ENCODE measurements at regions not wholly inside any gene's neighbourhood (a gene's known extent, or its start where the extent isn't known, plus 50 kb on each side); places are given as distances from the start of the nearest gene placed in this dataset.

- H3K4me1 ChIP-seq (ENCODE audit: insufficient read depth, low read length): no peaks in the 10 kb centered on the region
- no peak overlapping the region for H3K27ac ChIP-seq (ENCODE audit: low read length)
- no peaks in the 10 kb centered on the region for H3K27me3 ChIP-seq (ENCODE audit: insufficient read depth, low read length, poor library complexity)
- H3K79me2 ChIP-seq (ENCODE audit: insufficient read depth, low read length): no peaks in the 10 kb centered on the region
- H3K36me3 ChIP-seq (ENCODE audit: insufficient read depth, low read length): no peaks in the 10 kb centered on the region
- ATAC-seq (ENCODE audit: insufficient read depth, low read depth): no peak
- no peak overlapping the region for H3K4me3 ChIP-seq (ENCODE audit: low read depth in 1 of 2, low read length in 2 of 2)
- no peak for TF ChIP-seq EZH2 (IDR thresholded peaks at IDR 0.05; ENCODE audit: borderline replicate concordance, low read depth, low read length, severe bottlenecking)
- TF ChIP-seq, protein P1, sequence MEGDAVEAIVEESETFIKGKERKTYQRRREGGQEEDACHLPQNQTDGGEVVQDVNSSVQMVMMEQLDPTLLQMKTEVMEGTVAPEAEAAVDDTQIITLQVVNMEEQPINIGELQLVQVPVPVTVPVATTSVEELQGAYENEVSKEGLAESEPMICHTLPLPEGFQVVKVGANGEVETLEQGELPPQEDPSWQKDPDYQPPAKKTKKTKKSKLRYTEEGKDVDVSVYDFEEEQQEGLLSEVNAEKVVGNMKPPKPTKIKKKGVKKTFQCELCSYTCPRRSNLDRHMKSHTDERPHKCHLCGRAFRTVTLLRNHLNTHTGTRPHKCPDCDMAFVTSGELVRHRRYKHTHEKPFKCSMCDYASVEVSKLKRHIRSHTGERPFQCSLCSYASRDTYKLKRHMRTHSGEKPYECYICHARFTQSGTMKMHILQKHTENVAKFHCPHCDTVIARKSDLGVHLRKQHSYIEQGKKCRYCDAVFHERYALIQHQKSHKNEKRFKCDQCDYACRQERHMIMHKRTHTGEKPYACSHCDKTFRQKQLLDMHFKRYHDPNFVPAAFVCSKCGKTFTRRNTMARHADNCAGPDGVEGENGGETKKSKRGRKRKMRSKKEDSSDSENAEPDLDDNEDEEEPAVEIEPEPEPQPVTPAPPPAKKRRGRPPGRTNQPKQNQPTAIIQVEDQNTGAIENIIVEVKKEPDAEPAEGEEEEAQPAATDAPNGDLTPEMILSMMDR (IDR thresholded peaks at IDR 0.05; ENCODE audit: borderline replicate concordance, extremely low read depth, low read length, poor library complexity, severe bottlenecking): no peak
- no peaks in the 10 kb centered on the region for H3K9me3 ChIP-seq (ENCODE audit: insufficient read depth, low read length, severe bottlenecking)
- no peaks in the 10 kb centered on the region for H4K20me1 ChIP-seq (ENCODE audit: insufficient read depth, low read length)
- no peak overlapping the region for H3K9ac ChIP-seq (ENCODE audit: low read depth, low read length)
- no peak overlapping the region for H3K4me2 ChIP-seq (ENCODE audit: insufficient read depth, low read length)
- DNase-seq: no peak
- H2AFZ ChIP-seq (ENCODE audit: low read depth, low read length): no peak overlapping the region
These were observed 808.4 kb downstream of the BCL11A start for GRCh38 chr2:59745085-59745484.

GRCh38 chr2:59744436-59744835 is 809.0 kb downstream of the BCL11A start:
- Histone ChIP-seq H3K4me1 (ENCODE audit: insufficient read depth, low read length) (no peaks in the 10 kb centered on the region), H3K36me3 (ENCODE audit: insufficient read depth, low read length) (no peaks in the 10 kb centered on the region)
- no peak for DNase-seq

DNA sequence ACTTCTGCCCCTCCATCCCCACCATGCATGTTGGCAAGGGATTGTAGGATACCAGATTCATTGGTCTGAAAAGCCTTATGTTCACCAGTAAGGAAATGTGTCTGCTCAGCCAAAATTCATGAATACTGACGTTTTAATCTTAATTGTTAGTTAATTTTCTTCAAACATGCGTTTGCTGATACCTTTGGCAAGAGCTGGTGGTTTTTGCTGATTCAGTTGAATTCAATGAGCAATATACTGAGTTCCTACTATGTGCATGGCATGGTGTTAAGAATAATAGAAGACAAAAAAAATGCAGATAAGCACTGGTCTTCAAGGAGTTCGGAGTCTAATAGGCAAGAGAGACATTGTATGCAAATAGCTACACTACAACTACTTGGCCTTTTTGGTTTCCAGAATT is 811.6 kb downstream of the BCL11A start:
- ATAC-seq (ENCODE audit: insufficient read depth, low read depth) (no peak), DNase-seq (no peak)
- Histone ChIP-seq H3K27me3 (ENCODE audit: insufficient read depth, low read length, poor library complexity) (no peaks in the 10 kb centered on the region), H3K79me2 (ENCODE audit: insufficient read depth, low read length) (no peaks in the 10 kb centered on the region), H3K9me3 (ENCODE audit: insufficient read depth, low read length, severe bottlenecking) (no peaks in the 10 kb centered on the region), H4K20me1 (ENCODE audit: insufficient read depth, low read length) (no peaks in the 10 kb centered on the region), H3K9ac (ENCODE audit: low read depth, low read length) (no peak overlapping the region), H3K4me1 (ENCODE audit: insufficient read depth, low read length) (no peaks in the 10 kb centered on the region), H3K4me2 (ENCODE audit: insufficient read depth, low read length) (no peak overlapping the region), H2AFZ (ENCODE audit: low read depth, low read length) (no peak overlapping the region), H3K27ac (ENCODE audit: low read length) (no peak overlapping the region), H3K4me3 (ENCODE audit: low read depth in 1 of 2, low read length in 2 of 2) (no peak overlapping the region), H3K36me3 (ENCODE audit: insufficient read depth, low read length) (no peaks in the 10 kb centered on the region)
- no peak for TF ChIP-seq EZH2 (IDR thresholded peaks at IDR 0.05; ENCODE audit: borderline replicate concordance, low read depth, low read length, severe bottlenecking)
- TF ChIP-seq, protein P1 (IDR thresholded peaks at IDR 0.05; ENCODE audit: borderline replicate concordance, extremely low read depth, low read length, poor library complexity, severe bottlenecking): no peak

More at GRCh38 chr2:59744436-59744835, 809.0 kb downstream of the BCL11A start:
- Histone ChIP-seq H3K9me3 (ENCODE audit: insufficient read depth, low read length, severe bottlenecking) (no peaks in the 10 kb centered on the region), H3K4me2 (ENCODE audit: insufficient read depth, low read length) (no peak overlapping the region), H3K79me2 (ENCODE audit: insufficient read depth, low read length) (no peaks in the 10 kb centered on the region), H3K9ac (ENCODE audit: low read depth, low read length) (no peak overlapping the region), H3K27ac (ENCODE audit: low read length) (no peak overlapping the region), H3K4me3 (ENCODE audit: low read depth in 1 of 2, low read length in 2 of 2) (no peak overlapping the region), H2AFZ (ENCODE audit: low read depth, low read length) (no peak overlapping the region), H4K20me1 (ENCODE audit: insufficient read depth, low read length) (no peaks in the 10 kb centered on the region), H3K27me3 (ENCODE audit: insufficient read depth, low read length, poor library complexity) (no peaks in the 10 kb centered on the region)
- TF ChIP-seq EZH2 (IDR thresholded peaks at IDR 0.05; ENCODE audit: borderline replicate concordance, low read depth, low read length, severe bottlenecking): no peak
- TF ChIP-seq, protein P1 (IDR thresholded peaks at IDR 0.05; ENCODE audit: borderline replicate concordance, extremely low read depth, low read length, poor library complexity, severe bottlenecking): no peak
- no peak for ATAC-seq (ENCODE audit: insufficient read depth, low read depth)

DNA sequence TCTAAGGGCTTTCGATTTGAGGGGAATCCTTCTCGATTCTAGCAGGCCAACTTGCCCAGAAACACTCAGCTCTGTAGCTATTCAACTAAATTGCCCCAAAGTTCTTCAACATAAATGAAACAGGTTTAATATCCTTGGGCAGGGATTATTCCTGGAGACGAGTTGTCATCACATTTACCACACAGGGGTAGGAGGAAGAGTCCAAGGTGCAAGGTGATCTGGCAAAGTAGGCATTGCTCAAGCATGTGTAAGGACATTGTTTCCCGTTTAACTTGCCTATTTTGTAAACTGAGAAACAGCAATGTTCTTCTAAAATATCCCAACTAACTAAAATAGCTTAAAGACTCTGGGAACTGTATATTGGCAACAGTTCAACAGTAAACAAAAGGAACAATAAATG is 814.3 kb downstream of the BCL11A start:
- no peaks in the 10 kb centered on the region for H3K36me3 ChIP-seq (ENCODE audit: insufficient read depth, low read length)
- no peaks in the 10 kb centered on the region for H4K20me1 ChIP-seq (ENCODE audit: insufficient read depth, low read length)
- DNase-seq (no peak), ATAC-seq (ENCODE audit: insufficient read depth, low read depth) (no peak)
- H3K27ac ChIP-seq (ENCODE audit: low read length): no peak overlapping the region
- no peak overlapping the region for H3K4me2 ChIP-seq (ENCODE audit: insufficient read depth, low read length)
- H3K27me3 ChIP-seq (ENCODE audit: insufficient read depth, low read length, poor library complexity): no peaks in the 10 kb centered on the region
- H3K4me3 ChIP-seq (ENCODE audit: low read depth in 1 of 2, low read length in 2 of 2): no peak overlapping the region
- TF ChIP-seq EZH2 (IDR thresholded peaks at IDR 0.05; ENCODE audit: borderline replicate concordance, low read depth, low read length, severe bottlenecking): no peak
- TF ChIP-seq, protein P1 (IDR thresholded peaks at IDR 0.05; ENCODE audit: borderline replicate concordance, extremely low read depth, low read length, poor library complexity, severe bottlenecking): no peak
- no peak overlapping the region for H3K9ac ChIP-seq (ENCODE audit: low read depth, low read length)
- H3K4me1 ChIP-seq (ENCODE audit: insufficient read depth, low read length): no peaks in the 10 kb centered on the region
- no peaks in the 10 kb centered on the region for H3K79me2 ChIP-seq (ENCODE audit: insufficient read depth, low read length)
- no peak overlapping the region for H2AFZ ChIP-seq (ENCODE audit: low read depth, low read length)
- H3K9me3 ChIP-seq (ENCODE audit: insufficient read depth, low read length, severe bottlenecking): no peaks in the 10 kb centered on the region
